ENCODE measurements at regions not wholly inside any gene's neighbourhood (a gene's known extent, or its start where the extent isn't known, plus 50 kb on each side); places are given as distances from the start of the nearest gene placed in this dataset.
"Not testable (repeated sequence)": the region's sequence is repeated elsewhere in the genome, so short reads cannot be mapped to it uniquely, and the experiment has no call there.

GRCh38 chr14:105679959-105680735 lies 153.8 kb downstream of the TMEM121 start:
- TF ChIP-seq POLR2AphosphoS5, POLR2A, CTCF, EP300 (IDR thresholded peaks at IDR 0.05): not testable (repeated sequence)

Measured in stomach (tissue), 4 donors.